ENCODE measurements at regions not wholly inside any gene's neighbourhood (a gene's known extent, or its start where the extent isn't known, plus 50 kb on each side); places are given as distances from the start of the nearest gene placed in this dataset.
"Not testable (repeated sequence)": the region's sequence is repeated elsewhere in the genome, so short reads cannot be mapped to it uniquely, and the experiment has no call there.

DNA sequence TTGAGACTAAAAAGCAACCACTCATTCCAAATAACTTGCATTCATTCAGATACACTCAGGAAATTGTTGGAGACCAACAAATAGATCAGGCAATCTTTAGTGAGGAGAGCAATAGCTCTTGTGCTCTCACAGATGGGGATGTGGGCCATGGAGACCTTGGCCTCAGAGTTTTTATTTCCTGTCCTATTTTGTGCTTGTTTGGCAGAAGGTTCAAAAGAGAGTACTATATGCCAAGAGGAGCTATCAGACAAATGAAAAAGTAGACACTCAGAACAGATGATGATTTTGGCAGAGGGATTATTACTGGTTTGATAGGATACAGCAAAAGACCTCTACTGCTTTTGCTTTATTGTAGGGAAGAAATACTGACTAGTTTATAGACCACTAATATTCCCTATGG lies 230.2 kb downstream of the KCNE4 start:
- TF ChIP-seq, protein P1, sequence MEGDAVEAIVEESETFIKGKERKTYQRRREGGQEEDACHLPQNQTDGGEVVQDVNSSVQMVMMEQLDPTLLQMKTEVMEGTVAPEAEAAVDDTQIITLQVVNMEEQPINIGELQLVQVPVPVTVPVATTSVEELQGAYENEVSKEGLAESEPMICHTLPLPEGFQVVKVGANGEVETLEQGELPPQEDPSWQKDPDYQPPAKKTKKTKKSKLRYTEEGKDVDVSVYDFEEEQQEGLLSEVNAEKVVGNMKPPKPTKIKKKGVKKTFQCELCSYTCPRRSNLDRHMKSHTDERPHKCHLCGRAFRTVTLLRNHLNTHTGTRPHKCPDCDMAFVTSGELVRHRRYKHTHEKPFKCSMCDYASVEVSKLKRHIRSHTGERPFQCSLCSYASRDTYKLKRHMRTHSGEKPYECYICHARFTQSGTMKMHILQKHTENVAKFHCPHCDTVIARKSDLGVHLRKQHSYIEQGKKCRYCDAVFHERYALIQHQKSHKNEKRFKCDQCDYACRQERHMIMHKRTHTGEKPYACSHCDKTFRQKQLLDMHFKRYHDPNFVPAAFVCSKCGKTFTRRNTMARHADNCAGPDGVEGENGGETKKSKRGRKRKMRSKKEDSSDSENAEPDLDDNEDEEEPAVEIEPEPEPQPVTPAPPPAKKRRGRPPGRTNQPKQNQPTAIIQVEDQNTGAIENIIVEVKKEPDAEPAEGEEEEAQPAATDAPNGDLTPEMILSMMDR (IDR thresholded peaks at IDR 0.05; ENCODE audit: low read depth, low read length, missing control alignments) = no peak
- DNase-seq (ENCODE audit: low read depth) = no peak
- H3K4me3 ChIP-seq (ENCODE audit: low read depth, low read length) = no peak overlapping the region

DNA sequence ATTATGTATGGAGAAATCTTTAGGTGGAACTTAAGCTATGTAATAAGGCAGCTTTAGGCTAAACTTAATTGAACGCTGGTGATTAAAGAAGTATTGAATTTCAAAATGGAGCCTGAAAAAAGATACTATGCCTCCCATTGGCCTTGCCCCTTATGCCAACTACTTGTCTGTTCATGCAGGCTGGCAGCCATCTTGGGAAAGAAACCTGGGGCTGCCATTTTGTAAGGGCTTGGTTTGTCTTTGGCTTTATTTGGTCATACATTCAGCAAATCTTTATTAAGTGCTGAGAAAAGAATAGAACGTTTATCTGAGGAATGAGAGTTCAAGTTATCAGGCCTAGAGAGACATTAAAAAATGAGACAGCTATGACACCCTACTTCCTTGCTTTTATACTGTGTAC lies 231.3 kb downstream of the KCNE4 start:
- no peak overlapping the region for H3K4me3 ChIP-seq (ENCODE audit: low read depth, low read length)
- DNase-seq (ENCODE audit: low read depth) = no peak
- TF ChIP-seq, protein P1 (IDR thresholded peaks at IDR 0.05; ENCODE audit: low read depth, low read length, missing control alignments) = no peak

DNA sequence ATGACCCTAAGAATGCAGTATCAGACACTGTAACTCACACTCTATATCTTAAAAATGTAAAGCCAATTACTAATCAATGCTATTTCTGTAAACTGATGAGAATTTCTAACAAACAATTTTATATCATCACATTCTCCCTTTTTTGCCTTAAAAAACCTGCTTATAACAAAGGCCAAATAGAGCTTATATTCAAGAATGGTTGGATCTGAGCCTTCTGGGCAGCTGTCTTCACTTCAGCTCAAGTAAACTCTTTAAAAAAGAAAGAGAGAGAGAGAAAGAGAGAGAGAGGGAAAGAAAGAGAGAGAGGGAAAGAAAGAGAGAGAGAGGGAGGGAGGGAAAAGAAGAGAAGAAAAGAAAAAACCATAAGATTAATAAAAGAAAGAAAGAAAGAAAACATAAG lies 231.8 kb downstream of the KCNE4 start:
- no peak for DNase-seq (ENCODE audit: low read depth)
- TF ChIP-seq, protein P1 (IDR thresholded peaks at IDR 0.05; ENCODE audit: low read depth, low read length, missing control alignments) = no peak
- no peak overlapping the region for H3K4me3 ChIP-seq (ENCODE audit: low read depth, low read length)

DNA sequence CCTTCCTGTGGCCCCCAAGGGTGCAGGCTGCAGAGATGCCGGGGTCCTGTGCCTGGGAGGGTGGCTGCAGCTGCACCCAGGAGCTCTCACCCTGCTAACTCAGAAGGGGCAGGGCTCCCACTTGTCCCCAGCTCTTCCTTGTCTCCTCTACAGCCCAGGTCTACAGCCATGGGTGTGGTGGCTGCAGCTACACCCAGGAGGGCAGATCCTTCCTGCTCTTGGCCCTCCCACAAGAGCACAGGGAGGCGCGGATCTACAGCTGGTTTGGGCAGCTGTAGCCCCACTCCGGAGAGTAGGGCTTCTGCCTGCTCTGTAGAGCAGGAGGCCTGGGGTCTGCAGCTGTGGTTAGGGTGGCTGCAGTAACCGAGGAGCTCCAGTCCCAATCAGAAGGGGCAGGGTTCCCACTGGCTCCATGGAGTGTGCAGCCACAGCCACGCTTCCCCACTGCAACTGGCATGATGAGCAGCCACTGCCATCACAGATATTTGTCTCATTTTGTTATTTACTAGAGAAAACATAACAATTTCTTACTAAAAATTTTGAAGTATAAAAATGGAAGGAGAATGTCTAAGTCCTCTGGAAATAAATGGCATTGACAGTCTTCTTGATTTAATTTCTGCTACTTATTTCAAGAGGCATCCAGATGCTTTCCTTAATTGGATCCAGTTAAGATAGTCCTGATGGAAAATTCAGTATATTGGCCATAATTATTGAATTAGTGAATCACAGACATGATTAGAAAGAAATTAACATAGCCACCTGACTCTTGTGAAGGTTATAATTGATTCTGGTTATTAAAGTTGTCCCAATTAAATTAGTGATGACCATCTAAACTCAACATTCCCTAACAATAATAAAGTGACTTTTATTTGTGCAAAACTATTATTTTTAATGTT lies 233.6 kb downstream of the KCNE4 start:
- H3K4me3 ChIP-seq (ENCODE audit: low read depth, low read length) = no peak overlapping the region
- no peak for DNase-seq (ENCODE audit: low read depth)
- TF ChIP-seq, protein P1 (IDR thresholded peaks at IDR 0.05; ENCODE audit: low read depth, low read length, missing control alignments) = no peak

DNA sequence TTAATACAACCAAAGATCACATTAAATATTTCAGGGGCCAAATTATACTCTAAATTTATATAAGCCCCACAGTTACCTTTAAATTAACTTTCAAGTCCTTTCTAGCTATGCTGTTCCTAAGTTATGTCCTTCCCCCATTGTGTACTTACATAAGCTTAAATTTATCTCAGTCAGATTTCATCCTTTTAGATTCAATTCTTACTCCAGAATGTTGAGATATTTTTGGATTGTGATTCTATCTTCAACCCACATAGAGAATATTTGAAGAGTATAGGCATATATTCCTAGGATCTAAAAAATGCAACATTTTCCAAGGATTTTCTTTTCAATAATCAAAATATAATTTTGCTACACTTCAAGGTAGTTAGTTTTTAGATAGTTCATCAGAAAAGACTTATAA lies 242.8 kb downstream of the KCNE4 start:
- DNase-seq (ENCODE audit: low read depth) = no peak
- TF ChIP-seq, protein P1 (IDR thresholded peaks at IDR 0.05; ENCODE audit: low read depth, low read length, missing control alignments) = no peak

DNA sequence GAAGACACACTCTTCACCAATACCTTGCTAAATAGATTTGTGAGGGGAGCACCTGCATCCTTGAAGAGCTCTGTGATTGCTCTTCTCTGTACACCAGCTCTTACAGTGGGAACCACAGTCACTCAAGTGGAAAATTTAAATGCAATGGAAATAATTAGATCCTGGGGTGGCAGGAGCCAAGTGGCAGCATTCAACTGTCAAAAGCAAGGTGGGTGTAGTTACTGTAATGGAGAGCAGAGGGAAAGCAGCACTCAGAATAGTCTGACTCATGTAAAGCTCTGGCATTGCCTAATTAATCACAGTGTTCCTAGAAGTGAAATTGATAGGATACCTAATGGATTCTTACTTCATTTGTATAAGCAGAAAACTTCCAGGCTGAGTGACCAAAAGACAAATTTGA lies 245.8 kb downstream of the KCNE4 start:
- no peak overlapping the region for H3K4me3 ChIP-seq (ENCODE audit: low read depth, low read length)
- TF ChIP-seq, protein P1 (IDR thresholded peaks at IDR 0.05; ENCODE audit: low read depth, low read length, missing control alignments) = no peak
- DNase-seq (ENCODE audit: low read depth) = no peak

More for the DNA sequence above, 242.8 kb downstream of the KCNE4 start:
- no peak overlapping the region for H3K4me3 ChIP-seq (ENCODE audit: low read depth, low read length)

DNA sequence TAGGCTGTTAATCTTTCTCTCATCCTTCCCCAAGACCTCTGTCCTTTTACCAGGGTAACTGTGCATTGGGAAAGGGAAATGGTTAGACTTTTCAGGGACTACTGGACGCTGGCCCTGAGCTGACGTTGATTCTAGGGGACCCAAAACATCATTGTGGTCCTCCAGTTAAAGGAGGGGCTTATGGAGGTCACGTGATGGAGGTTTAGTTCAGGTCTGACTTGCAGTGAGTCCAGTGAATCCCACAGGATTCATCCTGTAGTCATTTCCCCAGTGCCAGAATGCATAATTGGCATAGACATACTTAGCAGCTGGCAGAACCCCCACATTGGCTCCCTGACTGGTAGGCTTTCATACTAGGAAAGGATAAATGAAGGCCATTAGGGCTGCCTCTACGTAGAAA lies 246.3 kb downstream of the KCNE4 start:
- not testable (repeated sequence) for DNase-seq (ENCODE audit: low read depth)

More for the DNA sequence above, 246.3 kb downstream of the KCNE4 start:
- H3K4me3 ChIP-seq (ENCODE audit: low read depth, low read length) = not testable (repeated sequence)

All from GM12864 (cell line).